HG03460 (cell line): ENCODE measurements at regions not wholly inside any gene's neighbourhood (a gene's known extent, or its start where the extent isn't known, plus 50 kb on each side); places are given as distances from the start of the nearest gene placed in this dataset.
"Not testable (repeated sequence)": the region's sequence is repeated elsewhere in the genome, so short reads cannot be mapped to it uniquely, and the experiment has no call there.

Experiments
- ATAC-seq: cut with Tn5 transposase; IDR thresholded peaks from one replicate; pipeline ENCODE4 v1.9.1; 2021; ENCODE audit not compliant: unreplicated experiment

GRCh38 chr1:221978631-221979334 lies 236.9 kb upstream of the DUSP10 start:
- not testable (repeated sequence) for ATAC-seq

- ATAC-seq: not testable (repeated sequence)
Observed at GRCh38 chr1:221973787-221974186, 231.9 kb upstream of the DUSP10 start.

GRCh38 chr1:221972276-221973235 lies 230.7 kb upstream of the DUSP10 start:
- no peak for ATAC-seq

GRCh38 chr1:221971035-221971434 lies 229.1 kb upstream of the DUSP10 start:
- not testable (repeated sequence) for ATAC-seq

GRCh38 chr1:221969298-221969858 lies 227.5 kb upstream of the DUSP10 start:
- not testable (repeated sequence) for ATAC-seq

GRCh38 chr1:221967538-221967937 lies 225.6 kb upstream of the DUSP10 start:
- not testable (repeated sequence) for ATAC-seq

- ATAC-seq: not testable (repeated sequence)
Observed at GRCh38 chr1:221966888-221967287, 225.0 kb upstream of the DUSP10 start.

- ATAC-seq: not testable (repeated sequence)
Observed at GRCh38 chr1:221965891-221966290, 224.0 kb upstream of the DUSP10 start.

- no peak for ATAC-seq
Observed at GRCh38 chr1:221965252-221965651, 223.4 kb upstream of the DUSP10 start.

- ATAC-seq: no peak
Observed at GRCh38 chr1:221963742-221964141, 221.9 kb upstream of the DUSP10 start.

GRCh38 chr1:221962385-221962784 lies 220.5 kb upstream of the DUSP10 start:
- no peak for ATAC-seq

- peak; percentile 87 for ATAC-seq
Observed at GRCh38 chr1:221961532-221962292, 219.8 kb upstream of the DUSP10 start.

- not testable (repeated sequence) for ATAC-seq
Observed at GRCh38 chr1:221958161-221958562, 216.3 kb upstream of the DUSP10 start.

GRCh38 chr1:221957350-221957749 lies 215.5 kb upstream of the DUSP10 start:
- ATAC-seq: not testable (repeated sequence)

GRCh38 chr1:221949996-221950395 lies 208.1 kb upstream of the DUSP10 start:
- ATAC-seq: no peak

GRCh38 chr1:221948459-221948858 lies 206.6 kb upstream of the DUSP10 start:
- no peak for ATAC-seq

GRCh38 chr1:221947731-221948130 lies 205.8 kb upstream of the DUSP10 start:
- ATAC-seq: no peak

- ATAC-seq: no peak
Observed at GRCh38 chr1:221946768-221947167, 204.9 kb upstream of the DUSP10 start.

GRCh38 chr1:221945669-221946068 lies 203.8 kb upstream of the DUSP10 start:
- ATAC-seq: no peak

- no peak for ATAC-seq
Observed at GRCh38 chr1:221944247-221944870, 202.5 kb upstream of the DUSP10 start.
